H9 (cell line): ENCODE measurements at regions not wholly inside any gene's neighbourhood (a gene's known extent, or its start where the extent isn't known, plus 50 kb on each side); places are given as distances from the start of the nearest gene placed in this dataset.

Experiments used
- DNase-seq: peaks from one replicate; pipeline ENCODE4 v3.0.0-alpha.2; 2017
- H2AFZ ChIP-seq: one replicate; pipeline ENCODE4 v1.6.1; 2013; ENCODE audit warnings: mild to moderate bottlenecking, low read length, control low read depth, moderate library complexity
- H2AK5ac ChIP-seq: 2 replicates; pipeline ENCODE4 v1.6.1; 2013; ENCODE audit warnings: low read length, control low read depth, mixed read lengths; ENCODE audit not compliant: insufficient read length
- H2BK120ac ChIP-seq: one replicate; pipeline ENCODE4 v1.6.1; 2013; ENCODE audit warnings: low read depth, mild to moderate bottlenecking, low read length, control low read depth, inconsistent platforms; ENCODE audit not compliant: poor library complexity, severe bottlenecking
- H2BK12ac ChIP-seq: 2 replicates; pipeline ENCODE4 v1.6.1; 2013; ENCODE audit warnings: low read length, control low read depth, mixed read lengths, low read depth; ENCODE audit not compliant: insufficient read length
- H2BK15ac ChIP-seq: 2 replicates; pipeline ENCODE4 v1.6.1; 2013; ENCODE audit warnings: low read depth, low read length, control low read depth
- H2BK20ac ChIP-seq: one replicate; pipeline ENCODE4 v1.6.1; 2013; ENCODE audit warnings: low read depth, mild to moderate bottlenecking, low read length, control low read depth, inconsistent platforms; ENCODE audit not compliant: poor library complexity, severe bottlenecking
- H2BK5ac ChIP-seq: 2 replicates; pipeline ENCODE4 v1.6.1; 2013; ENCODE audit warnings: low read length, control low read depth, mixed read lengths; ENCODE audit not compliant: insufficient read length
- H3K14ac ChIP-seq: 2 replicates; pipeline ENCODE4 v1.6.1; 2013; ENCODE audit warnings: low read length, control low read depth; ENCODE audit not compliant: insufficient read depth
- H3K18ac ChIP-seq: 2 replicates; pipeline ENCODE4 v1.6.1; 2013; ENCODE audit warnings: low read depth, mild to moderate bottlenecking, mixed read lengths, low read length, control low read depth; ENCODE audit not compliant: insufficient read length
- H3K23ac ChIP-seq: 2 replicates; pipeline ENCODE4 v1.6.1; 2013; ENCODE audit warnings: low read length, control low read depth, mixed read lengths, low read depth; ENCODE audit not compliant: insufficient read length
- H3K23me2 ChIP-seq: 2 replicates; pipeline ENCODE4 v1.6.1; 2013; ENCODE audit warnings: low read depth, mild to moderate bottlenecking, mixed read lengths, low read length, control low read depth; ENCODE audit not compliant: insufficient read length, poor library complexity, severe bottlenecking
- H3K27ac ChIP-seq: 2 replicates; pipeline ENCODE4 v1.5.1; 2013; ENCODE audit warnings: low read length, control low read depth, mixed read lengths, low read depth; ENCODE audit not compliant: insufficient read length
- H3K27me3 ChIP-seq: 2 replicates; pipeline ENCODE4 v1.6.1; 2013; ENCODE audit warnings: low read length, control low read depth, inconsistent platforms; ENCODE audit not compliant: insufficient read depth
- H3K4ac ChIP-seq: 2 replicates; pipeline ENCODE4 v1.6.1; 2013; ENCODE audit warnings: low read depth, mild to moderate bottlenecking, control low read depth, inconsistent platforms, low read length, moderate library complexity
- H3K4me1 ChIP-seq: 2 replicates; pipeline ENCODE4 v1.6.1; 2013; ENCODE audit warnings: low read length, control low read depth, inconsistent platforms; ENCODE audit not compliant: insufficient read depth
- H3K4me2 ChIP-seq: 2 replicates; pipeline ENCODE4 v1.6.1; 2013; ENCODE audit warnings: low read length, control low read depth, mixed read lengths; ENCODE audit not compliant: insufficient read length, insufficient read depth
- H3K56ac ChIP-seq: 2 replicates; pipeline ENCODE4 v1.6.1; 2013; ENCODE audit warnings: low read depth, mild to moderate bottlenecking, mixed read lengths, low read length, control low read depth; ENCODE audit not compliant: insufficient read length
- H3K79me1 ChIP-seq: 2 replicates; pipeline ENCODE4 v1.6.1; 2013; ENCODE audit warnings: low read depth, mild to moderate bottlenecking, moderate library complexity, low read length, control low read depth, inconsistent platforms; ENCODE audit not compliant: insufficient read depth, poor library complexity, severe bottlenecking
- H3K79me2 ChIP-seq: 2 replicates; pipeline ENCODE4 v1.6.1; 2013; ENCODE audit warnings: low read length, control low read depth, inconsistent platforms; ENCODE audit not compliant: insufficient read depth
- H3K9ac ChIP-seq: 2 replicates; pipeline ENCODE4 v1.6.1; 2013; ENCODE audit warnings: low read length, control low read depth, mixed read lengths; ENCODE audit not compliant: insufficient read length; ENCODE audit errors: extremely low read depth
- H3K9me3 ChIP-seq: one replicate; pipeline ENCODE4 v1.6.1; 2013; ENCODE audit warnings: low read depth, low read length, inconsistent platforms; ENCODE audit not compliant: control insufficient read depth
- H3T11ph ChIP-seq: one replicate; pipeline ENCODE4 v1.6.1; 2013; ENCODE audit warnings: mild to moderate bottlenecking, low read length, control low read depth, inconsistent platforms
- H4K20me1 ChIP-seq: one replicate; pipeline ENCODE4 v1.6.1; 2013; ENCODE audit not compliant: control insufficient read depth, insufficient read length, insufficient read depth
- H4K5ac ChIP-seq: 2 replicates; pipeline ENCODE4 v1.6.1; 2013; ENCODE audit warnings: low read depth, mild to moderate bottlenecking, mixed read lengths, low read length, control low read depth; ENCODE audit not compliant: insufficient read length
- H4K8ac ChIP-seq: replicated peaks from 2 replicates; pipeline ENCODE4 v1.6.1; 2013; ENCODE audit warnings: low read length, control low read depth, mixed read lengths, low read depth; ENCODE audit not compliant: insufficient read length
- H4K91ac ChIP-seq: 2 replicates; pipeline ENCODE4 v1.6.1; 2013; ENCODE audit warnings: low read depth, mild to moderate bottlenecking, moderate library complexity, mixed read lengths, low read length, control low read depth; ENCODE audit not compliant: insufficient read length
- H3K27ac Mint-ChIP-seq, 3 experiments: 2 replicates in 2 of 3; 3 replicates in 1 of 3; pipeline ENCODE4 v1.8.0; 2020 to 2021; ENCODE audit warnings: mixed read lengths in 3 of 3, mild to moderate bottlenecking in 1 of 3, moderate library complexity in 1 of 3
- H3K27me3 Mint-ChIP-seq: 2 replicates; pipeline ENCODE4 v1.8.0; 2021; ENCODE audit warnings: low read depth, mild to moderate bottlenecking, moderate library complexity, mixed read lengths
- H3K36me3 Mint-ChIP-seq, 3 experiments: 2 replicates in 2 of 3; 3 replicates in 1 of 3; pipeline ENCODE4 v1.8.0; 2020 to 2021; ENCODE audit warnings: low read depth in 3 of 3, mixed read lengths in 3 of 3; ENCODE audit not compliant: insufficient read depth in 1 of 3
- H3K4me1 Mint-ChIP-seq, 2 experiments: 2 replicates each; pipeline ENCODE4 v1.8.0; 2020; ENCODE audit warnings: mixed read lengths in 2 of 2
- H3K4me3 Mint-ChIP-seq, 2 experiments: 2 replicates in 1 of 2; 3 replicates in 1 of 2; pipeline ENCODE4 v1.8.0; 2020 to 2021; ENCODE audit warnings: mild to moderate bottlenecking in 2 of 2, mixed read lengths in 2 of 2, moderate library complexity in 1 of 2
- H3K9me3 Mint-ChIP-seq, 2 experiments: 2 replicates in 1 of 2; 3 replicates in 1 of 2; pipeline ENCODE4 v1.8.0; 2020; ENCODE audit warnings: mild to moderate bottlenecking in 2 of 2, mixed read lengths in 2 of 2, moderate library complexity in 1 of 2
- CTCF ChIP-seq: fragments of 200-600 bp; sonication (generic); conservative IDR thresholded peaks from 3 replicates; pipeline ENCODE4 v1.8.0; 2021; ENCODE audit warnings: antibody characterized with exemption, mild to moderate bottlenecking
- WGBS: extraction: QIAGEN DNeasy Blood & Tissue Kit; methylation state at CpG from one replicate; pipeline ENCODE4 v1.1.7; 2013; ENCODE audit warnings: missing lambda C conversion rate, low lambda C conversion rate, mixed read lengths; ENCODE audit not compliant: insufficient read length; ENCODE audit errors: extremely low coverage; 5-methylcytosine and 5-hydroxymethylcytosine counted together

GRCh38 chr7:142413280-142414000 is 155.6 kb upstream of the PRSS58 start:
- no peak overlapping the region for H3K9ac ChIP-seq
- no peaks in the 10 kb centered on the region for H4K20me1 ChIP-seq

More at GRCh38 chr7:142413280-142414000, 155.6 kb upstream of the PRSS58 start:
- Histone ChIP-seq H3K79me2 (no peaks in the 10 kb centered on the region), H3K18ac (no peak overlapping the region), H2BK120ac (no peak overlapping the region), H3K4ac (no peak overlapping the region), H3K56ac (no peak overlapping the region), H3K9me3 (no peaks in the 10 kb centered on the region), H2AK5ac (no peak overlapping the region), H3K23ac (no peak overlapping the region), H3K14ac (no peak overlapping the region), H3K4me2 (no peak overlapping the region), H3T11ph (no peak overlapping the region), H4K5ac (no peak overlapping the region), H3K27ac (no peak overlapping the region), H4K8ac (no peak overlapping the region), H2BK5ac (no peak overlapping the region), H2AFZ (no peak overlapping the region), H4K91ac (no peak overlapping the region), H3K23me2 (no peaks in the 10 kb centered on the region), H2BK20ac (no peak overlapping the region), H3K27me3 (no peaks in the 10 kb centered on the region), H2BK15ac (no peak overlapping the region), H2BK12ac (no peak overlapping the region), H3K4me1 (no peaks in the 10 kb centered on the region), H3K79me1 (no peaks in the 10 kb centered on the region)
- Mint-ChIP-seq H3K27me3 (no peaks in the 10 kb centered on the region; the same call in 1 of the 2 replicates), H3K36me3 (no peaks in the 10 kb centered on the region), H3K27ac (no peak overlapping the region), H3K9me3 (no peaks in the 10 kb centered on the region), H3K4me3 (no peak overlapping the region), H3K4me1 (peaks cover 14 to 18% of the 10 kb centered on the region in 2 experiments)
- DNase-seq: no peak
- no CpG with 5 or more reads among the region's 4 CpGs for WGBS
- no peak for TF ChIP-seq CTCF
